A549 (cell line): ENCODE measurements at regions not wholly inside any gene's neighbourhood (a gene's known extent, or its start where the extent isn't known, plus 50 kb on each side); places are given as distances from the start of the nearest gene placed in this dataset.

Source experiments
- ATAC-seq, 2 experiments: fragments of 200-7000 bp in 1 of 2; fragments of >200 bp in 1 of 2; cut with Nextera tagmentation in 1 of 2; cut with Tn5 transposase in 1 of 2; 3 replicates each; pipeline versions ENCODE4 v1.8.0 to v1.9.1; 2018 to 2020; ENCODE audit warnings: mild to moderate bottlenecking in 1 of 2, moderate library complexity in 1 of 2
- CTCF ChIA-PET: fragments of 300-600 bp; sonication (Branson Sonifier 250); formaldehyde crosslinking; extraction: SDS; loops from one replicate; lab custom pipeline; 2021; ENCODE audit warnings: antibody characterized with exemption, inconsistent platforms; lab: Yijun Ruan, JAX
- POLR2A ChIA-PET: fragments of 350-600 bp; formaldehyde crosslinking; extraction: SDS; loops from one replicate; lab custom pipeline; 2021; ENCODE audit warnings: antibody characterized with exemption, inconsistent platforms; lab: Yijun Ruan, JAX
- DNase-seq, 2 experiments: peaks; one replicate each; pipeline versions ENCODE4 v3.0.0 to v3.0.0-alpha.2; 2011 to 2016; ENCODE audit warnings: low read depth in 1 of 2, low spot score in 1 of 2
- FAIRE-seq: peaks from 2 replicates; lab custom pipeline; 2011; peaks lifted over from hg19 to GRCh38; lab: Jason Lieb, UNC
- H3K27ac ChIP-seq, 2 experiments: fragments of >200 bp; sonication (Bioruptor Twin); formaldehyde crosslinking; 3 replicates each; pipeline ENCODE4 v1.5.1; 2016 to 2017
- H3K4me1 ChIP-seq: fragments of >200 bp; sonication (Bioruptor Twin); formaldehyde crosslinking; 3 replicates; pipeline ENCODE4 v1.6.1; 2016
- H3K4me2 ChIP-seq: fragments of >200 bp; sonication (Bioruptor Twin); formaldehyde crosslinking; 3 replicates; pipeline ENCODE4 v1.6.1; 2016
- H3K4me3 ChIP-seq: fragments of >200 bp; sonication (Bioruptor Twin); formaldehyde crosslinking; 3 replicates; pipeline ENCODE4 v1.5.1; 2016
- H3K9me3 ChIP-seq: fragments of >200 bp; sonication (Bioruptor Twin); formaldehyde crosslinking; 3 replicates; pipeline ENCODE4 v1.6.1; 2016
- ATOH8 ChIP-seq: fragments of 250-450 bp; sonication (Bioruptor Pico); IDR thresholded peaks from 2 replicates; pipeline ENCODE4 v1.5.0; 2020; ENCODE audit warnings: low read depth, mild to moderate bottlenecking, moderate library complexity
- BCL3 ChIP-seq: fragments of >200 bp; sonication (Bioruptor Twin); formaldehyde crosslinking; IDR thresholded peaks from 3 replicates; pipeline ENCODE4 v1.6.1; 2016
- BHLHE40 ChIP-seq: IDR thresholded peaks from 2 replicates; pipeline ENCODE4 v1.6.1; 2012; ENCODE audit warnings: low read depth, low read length, inconsistent platforms
- CBX2 ChIP-seq: fragments of 200-600 bp; sonication (generic); IDR thresholded peaks from 2 replicates; pipeline ENCODE4 v1.6.1; 2016; ENCODE audit warnings: low read depth, mild to moderate bottlenecking, borderline replicate concordance
- CBX8 ChIP-seq: fragments of 200-600 bp; sonication (generic); IDR thresholded peaks from 2 replicates; pipeline ENCODE4 v1.6.1; 2016
- CHD4 ChIP-seq: fragments of 200-600 bp; sonication (generic); IDR thresholded peaks from 2 replicates; pipeline ENCODE4 v1.6.1; 2016; ENCODE audit warnings: antibody characterized with exemption, mild to moderate bottlenecking, borderline replicate concordance
- E2F6 ChIP-seq: IDR thresholded peaks from 2 replicates; pipeline ENCODE4 v1.6.1; 2012; ENCODE audit warnings: low read depth, borderline replicate concordance
- EHMT2 ChIP-seq: fragments of 200-600 bp; sonication (generic); IDR thresholded peaks from 2 replicates; pipeline ENCODE4 v1.6.1; 2016; ENCODE audit warnings: antibody characterized with exemption, low read depth, mild to moderate bottlenecking, moderate library complexity
- FOSL2 ChIP-seq, 2 experiments: fragments of 450-650 bp in 1 of 2; fragments of >200 bp in 1 of 2; sonication (Bioruptor Twin) in 1 of 2; formaldehyde crosslinking; IDR thresholded peaks; 2 replicates each; pipeline versions ENCODE4 v1.5.0 to v1.6.1; 2016 to 2020; ENCODE audit warnings: mild to moderate bottlenecking in 1 of 2, moderate library complexity in 1 of 2
- FOXS1 ChIP-seq: fragments of 250-450 bp; sonication (Bioruptor Pico); IDR thresholded peaks from 2 replicates; pipeline ENCODE4 v1.5.0; 2020; ENCODE audit warnings: mild to moderate bottlenecking, moderate library complexity
- GATA3 ChIP-seq: IDR thresholded peaks from 2 replicates; pipeline ENCODE4 v1.6.1; 2012; ENCODE audit warnings: borderline replicate concordance
- HES2 ChIP-seq: fragments of >200 bp; sonication (Bioruptor Twin); formaldehyde crosslinking; IDR thresholded peaks from 2 replicates; pipeline ENCODE4 v1.6.1; 2016
- HOXA7 ChIP-seq: fragments of 250-450 bp; sonication (Bioruptor Pico); IDR thresholded peaks from 2 replicates; pipeline ENCODE4 v1.5.0; 2020; ENCODE audit warnings: mild to moderate bottlenecking, moderate library complexity
- HOXB13 ChIP-seq: fragments of 250-450 bp; sonication (Bioruptor Pico); IDR thresholded peaks from 2 replicates; pipeline ENCODE4 v1.5.0; 2020; ENCODE audit warnings: low read depth, mild to moderate bottlenecking, moderate library complexity
- KDM1A ChIP-seq: fragments of 200-600 bp; sonication (generic); IDR thresholded peaks from 2 replicates; pipeline ENCODE4 v1.6.1; 2016; ENCODE audit warnings: low read depth, mild to moderate bottlenecking
- KDM5A ChIP-seq: fragments of 200-600 bp; sonication (generic); IDR thresholded peaks from 2 replicates; pipeline ENCODE4 v1.6.1; 2016; ENCODE audit warnings: antibody characterized with exemption, mild to moderate bottlenecking
- MAZ ChIP-seq: fragments of 150-350 bp; IDR thresholded peaks from 2 replicates; pipeline ENCODE4 v1.6.1; 2014; ENCODE audit warnings: antibody characterized with exemption, low read depth, low read length, borderline replicate concordance
- MYC ChIP-seq: IDR thresholded peaks from 2 replicates; pipeline ENCODE4 v1.6.1; 2012; ENCODE audit warnings: mild to moderate bottlenecking, inconsistent platforms, low read length, improper control_type of control experiment, borderline replicate concordance
- NFE2L2 ChIP-seq: fragments of 150-350 bp; conservative IDR thresholded peaks from 2 replicates; pipeline ENCODE4 v1.6.1; 2014; ENCODE audit warnings: low read length
- NR3C1 ChIP-seq: fragments of >200 bp; sonication (Bioruptor Twin); formaldehyde crosslinking; IDR thresholded peaks from 3 replicates; pipeline ENCODE4 v1.6.1; 2017
- PBX3 ChIP-seq: IDR thresholded peaks from 2 replicates; pipeline ENCODE4 v1.6.1; 2012
- PHF8 ChIP-seq: fragments of 200-600 bp; sonication (generic); IDR thresholded peaks from 2 replicates; pipeline ENCODE4 v1.6.1; 2016; ENCODE audit warnings: low read depth, mild to moderate bottlenecking, antibody characterized with exemption, moderate library complexity, borderline replicate concordance
- RCOR1 ChIP-seq: fragments of 150-350 bp; IDR thresholded peaks from 2 replicates; pipeline ENCODE4 v1.6.1; 2014; ENCODE audit warnings: antibody characterized with exemption, low read length, low read depth
- RNF2 ChIP-seq: fragments of 200-600 bp; sonication (generic); IDR thresholded peaks from 2 replicates; pipeline ENCODE4 v1.6.1; 2016; ENCODE audit warnings: low read depth, mild to moderate bottlenecking, antibody characterized with exemption, moderate library complexity, borderline replicate concordance
- SMC3 ChIP-seq: fragments of >200 bp; sonication (Bioruptor Twin); formaldehyde crosslinking; IDR thresholded peaks from 3 replicates; pipeline ENCODE4 v1.6.1; 2018; ENCODE audit warnings: inconsistent platforms
- SREBF2 ChIP-seq: fragments of 450-650 bp; IDR thresholded peaks from 2 replicates; pipeline ENCODE4 v1.6.1; 2014; ENCODE audit warnings: mild to moderate bottlenecking, moderate library complexity
- TFCP2L1 ChIP-seq: fragments of 250-450 bp; sonication (Bioruptor Pico); IDR thresholded peaks from 2 replicates; pipeline ENCODE4 v1.5.0; 2021; ENCODE audit warnings: mild to moderate bottlenecking
- TP53 ChIP-seq: fragments of 250-450 bp; sonication (Bioruptor Pico); IDR thresholded peaks from 2 replicates; pipeline ENCODE4 v1.5.0; 2021; ENCODE audit warnings: mild to moderate bottlenecking, moderate library complexity
- USF2 ChIP-seq: fragments of 450-650 bp; IDR thresholded peaks from 2 replicates; pipeline ENCODE4 v1.6.1; 2014; ENCODE audit warnings: antibody characterized with exemption
- ZC3H11A ChIP-seq: fragments of 450-650 bp; IDR thresholded peaks from 2 replicates; pipeline ENCODE4 v1.6.1; 2014; ENCODE audit warnings: antibody characterized with exemption, mild to moderate bottlenecking
- ZFP36 ChIP-seq: fragments of 450-650 bp; IDR thresholded peaks from 2 replicates; pipeline ENCODE4 v1.6.1; 2014; ENCODE audit warnings: borderline replicate concordance; ENCODE audit not compliant: partially characterized antibody
- WGBS: methylation state at CpG from one replicate; pipeline ENCODE4 v1.1.6; 2017; ENCODE audit errors: missing lambda C conversion rate; 5-methylcytosine and 5-hydroxymethylcytosine counted together

GRCh38 chr3:66675366-66675765 lies 174.5 kb upstream of the LRIG1 start:
- no peak for DNase-seq
- 0% methylated on average over 1 of the region's 1 CpG for WGBS
- CTCF ChIA-PET, result interaction anchor here (0.5 kb wide), 1 partner anchor 11 kb away, joined by 3 read pairs; no protein-coding TSS in a partner anchor
- ATAC-seq, result no peak
- FAIRE-seq, result no peak
- POLR2A ChIA-PET, result no interaction called here
- Histone ChIP-seq H3K4me3 (no peak overlapping the region), H3K9me3 (no peaks in the 10 kb centered on the region), H3K27ac (no peak overlapping the region), H3K4me1 (no peaks in the 10 kb centered on the region), H3K4me2 (no peak overlapping the region)
- TF ChIP-seq CHD4 (no peak), EHMT2 (no peak), CBX8 (no peak), SREBF2 (no peak), KDM5A (no peak), MYC (no peak), HOXA7 (CRISPR knock-in tag) (no peak), KDM1A (no peak), PBX3 (no peak), PHF8 (no peak)

GRCh38 chr3:66692042-66692765 lies 191.4 kb upstream of the LRIG1 start:
- no peak overlapping the region for H3K4me2 ChIP-seq
- WGBS, result 92% methylated on average over 4 of the region's 5 CpGs
- no peak for TF ChIP-seq GATA3
- no peak for TF ChIP-seq USF2
- TF ChIP-seq BHLHE40, result no peak
- no peak for TF ChIP-seq TP53 (CRISPR knock-in tag)
- TF ChIP-seq ZFP36, result no peak
- no peak for TF ChIP-seq CBX8
- no peak for TF ChIP-seq HOXB13 (CRISPR knock-in tag)
- no peak for TF ChIP-seq SMC3
- H3K27ac ChIP-seq, result no peak overlapping the region
- DNase-seq (no peak), ATAC-seq (no peak), FAIRE-seq (no peak)
- CTCF ChIA-PET, result interaction anchor here (1.4 kb wide), 1 partner anchor 285 kb away, joined by 3 read pairs; no protein-coding TSS in a partner anchor
- POLR2A ChIA-PET, result no interaction called here
- H3K9me3 ChIP-seq, result no peaks in the 10 kb centered on the region
- H3K4me1 ChIP-seq, result no peaks in the 10 kb centered on the region
- H3K4me3 ChIP-seq, result no peak overlapping the region

- Histone ChIP-seq H3K4me2 (no peak overlapping the region), H3K27ac (no peak overlapping the region), H3K4me3 (no peak overlapping the region), H3K9me3 (no peaks in the 10 kb centered on the region), H3K4me1 (no peaks in the 10 kb centered on the region)
- ChIA-PET CTCF (interaction anchor here (1.4 kb wide), 1 partner anchor 286 kb away, joined by 3 read pairs; no protein-coding TSS in a partner anchor), POLR2A (no interaction called here)
- WGBS, result 61% methylated on average over 5 of the region's 5 CpGs
- DNase-seq, result no peak
- no peak for FAIRE-seq
- no peak for ATAC-seq
- TF ChIP-seq E2F6 (no peak), BHLHE40 (no peak), GATA3 (no peak), HOXB13 (CRISPR knock-in tag) (no peak), MAZ (no peak), HES2 (no peak), FOXS1 (CRISPR knock-in tag) (no peak), BCL3 (no peak), ATOH8 (CRISPR knock-in tag) (no peak), RNF2 (no peak), TFCP2L1 (CRISPR knock-in tag) (no peak), NFE2L2 (no peak), RCOR1 (no peak), MYC (no peak), CBX2 (no peak), ZC3H11A (no peak), NR3C1 (no peak), FOSL2 (IDR thresholded peaks at IDR 0.05) (no peak), FOSL2 (CRISPR knock-in tag; IDR thresholded peaks at IDR 0.05) (no peak)
Observed at GRCh38 chr3:66692766-66693150, 191.9 kb upstream of the LRIG1 start.
